ENCODE measurements at regions not wholly inside any gene's neighbourhood (a gene's known extent, or its start where the extent isn't known, plus 50 kb on each side); places are given as distances from the start of the nearest gene placed in this dataset.
"Not testable (repeated sequence)": the region's sequence is repeated elsewhere in the genome, so short reads cannot be mapped to it uniquely, and the experiment has no call there.

GRCh38 chr7:67918158-67918557 lies 921.5 kb downstream of the TYW1 start:
- DNase-seq: peak; percentile 14

GRCh38 chr7:67923286-67923685 lies 926.7 kb downstream of the TYW1 start:
- no peak for DNase-seq

DNA sequence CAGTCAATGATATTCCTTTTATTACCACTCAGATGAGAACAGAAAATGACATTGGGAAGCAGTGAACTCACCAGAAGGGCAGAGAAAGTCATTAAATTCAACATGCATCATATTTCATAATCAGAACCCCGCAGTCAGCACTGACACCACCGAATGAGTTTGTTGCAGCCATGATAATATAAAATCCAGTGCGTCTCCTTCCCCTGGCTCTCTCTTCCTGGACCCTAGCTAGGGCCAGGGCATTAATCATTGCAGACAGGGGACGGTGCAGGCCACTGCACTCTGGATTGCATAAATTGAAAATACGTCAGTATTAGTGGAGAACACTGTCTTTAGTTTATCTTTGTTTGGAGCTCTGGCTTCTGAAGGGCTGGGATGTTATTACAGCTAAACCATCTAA lies 931.5 kb downstream of the TYW1 start:
- no peak for DNase-seq

DNA sequence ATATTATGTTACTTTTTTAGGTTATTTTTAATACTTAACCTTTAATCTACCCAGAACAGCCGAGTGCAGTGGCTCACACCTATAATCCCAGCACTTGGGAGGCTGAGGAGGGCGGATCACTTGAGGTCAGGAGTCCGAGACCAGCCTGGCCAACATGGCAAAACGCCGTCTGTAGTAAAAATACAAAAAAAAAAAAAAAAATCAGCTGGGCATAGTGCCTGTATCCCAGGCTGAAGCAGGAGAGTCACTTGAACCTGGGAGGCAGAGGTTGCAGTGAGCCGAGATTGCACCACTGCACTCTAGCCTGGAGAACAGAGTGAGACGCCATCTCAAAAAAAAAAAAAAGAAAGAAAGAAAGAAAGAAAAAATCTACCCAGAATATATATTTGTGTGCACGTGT lies 939.8 kb downstream of the TYW1 start:
- DNase-seq: not testable (repeated sequence)

DNA sequence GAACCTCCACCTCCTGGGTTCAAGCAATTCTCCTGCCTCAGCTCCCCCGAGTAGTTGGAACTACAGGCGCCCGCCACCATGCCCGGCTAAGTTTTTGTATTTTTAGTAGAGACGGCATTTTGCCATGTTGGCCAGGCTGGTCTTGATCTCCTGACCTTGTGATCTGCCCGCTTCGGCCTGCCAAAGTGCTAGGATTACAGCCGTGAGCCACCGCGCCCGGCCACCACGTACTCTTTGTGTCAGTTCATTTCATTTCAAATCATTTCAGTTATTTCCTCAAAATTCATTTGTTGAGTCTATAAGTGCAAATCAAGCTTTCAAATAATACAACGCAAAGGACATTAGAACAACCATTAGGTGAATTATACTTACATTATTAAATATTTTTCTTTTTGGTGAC lies 943.8 kb downstream of the TYW1 start:
- no peak for DNase-seq

DNA sequence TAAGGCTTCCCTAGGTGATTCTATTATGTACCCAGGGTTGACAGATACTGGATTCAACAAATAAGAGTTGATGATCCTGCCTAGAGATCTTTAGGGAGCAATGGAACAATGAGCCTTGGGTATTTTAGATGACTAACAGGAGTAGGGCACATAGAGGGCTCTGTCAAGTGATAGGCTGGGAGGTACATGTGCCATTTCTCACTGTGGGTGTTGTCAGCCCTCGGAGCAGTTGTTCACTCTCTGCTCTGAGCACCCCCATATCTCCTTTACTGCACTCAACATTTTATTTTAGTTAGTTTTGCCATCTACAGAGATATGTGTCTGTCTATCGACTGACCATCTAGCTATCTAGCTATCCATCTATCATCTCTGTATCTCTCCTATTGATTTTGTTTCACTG lies 950.6 kb downstream of the TYW1 start:
- no peak for DNase-seq

GRCh38 chr7:67947646-67948045 lies 951.0 kb downstream of the TYW1 start:
- DNase-seq: no peak

GRCh38 chr7:67950321-67951083 lies 953.9 kb downstream of the TYW1 start:
- no peak for DNase-seq

GRCh38 chr7:67955061-67955460 lies 958.4 kb downstream of the TYW1 start:
- DNase-seq: no peak

GRCh38 chr7:67962863-67963262 lies 966.2 kb downstream of the TYW1 start:
- no peak for DNase-seq

- no peak for DNase-seq
Measured at GRCh38 chr7:67976490-67976889, 979.9 kb downstream of the TYW1 start.

DNA sequence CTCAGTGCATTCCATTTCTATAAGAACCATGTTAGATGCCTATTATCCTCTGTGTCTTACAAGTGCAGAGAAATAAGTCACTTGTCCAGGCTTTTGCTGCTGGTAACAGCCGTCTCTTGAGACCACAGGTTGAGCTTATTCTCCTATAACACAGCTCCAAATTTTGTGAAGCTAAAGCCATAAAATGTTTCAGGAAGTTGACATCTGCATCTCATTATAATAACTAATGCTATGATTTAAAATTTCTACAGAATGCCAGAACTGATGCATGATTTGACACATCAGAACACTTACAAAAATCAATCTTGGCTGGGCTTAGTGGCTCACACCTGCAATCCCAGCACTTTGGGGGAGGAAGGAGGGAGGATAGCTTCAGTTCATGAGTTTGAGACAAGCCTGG lies 986.9 kb downstream of the TYW1 start:
- no peak for DNase-seq

GRCh38 chr7:67984326-67984725 lies 987.7 kb downstream of the TYW1 start:
- no peak for DNase-seq

DNA sequence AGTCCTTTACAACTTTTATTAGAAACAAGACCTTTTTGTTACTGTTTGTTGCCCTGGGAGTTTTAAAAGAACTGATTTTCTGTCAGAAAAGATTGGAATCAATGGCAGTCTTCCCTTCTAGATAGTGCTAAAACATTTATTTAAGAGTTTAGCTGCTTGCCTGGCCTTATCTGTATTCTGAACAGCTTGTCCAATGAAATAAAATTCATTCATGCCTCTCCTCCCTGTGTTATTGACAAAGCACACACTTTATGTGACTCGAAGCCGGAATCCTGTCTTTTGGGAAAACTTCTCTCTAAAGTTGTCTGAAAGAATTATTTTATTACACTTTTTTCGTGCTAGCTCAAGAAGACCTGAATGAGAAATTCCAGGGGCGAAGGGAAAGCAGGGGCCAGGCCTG lies 992.5 kb downstream of the TYW1 start:
- DNase-seq: no peak

- no peak for DNase-seq
Measured at GRCh38 chr7:67990003-67990402, 993.4 kb downstream of the TYW1 start.

DNA sequence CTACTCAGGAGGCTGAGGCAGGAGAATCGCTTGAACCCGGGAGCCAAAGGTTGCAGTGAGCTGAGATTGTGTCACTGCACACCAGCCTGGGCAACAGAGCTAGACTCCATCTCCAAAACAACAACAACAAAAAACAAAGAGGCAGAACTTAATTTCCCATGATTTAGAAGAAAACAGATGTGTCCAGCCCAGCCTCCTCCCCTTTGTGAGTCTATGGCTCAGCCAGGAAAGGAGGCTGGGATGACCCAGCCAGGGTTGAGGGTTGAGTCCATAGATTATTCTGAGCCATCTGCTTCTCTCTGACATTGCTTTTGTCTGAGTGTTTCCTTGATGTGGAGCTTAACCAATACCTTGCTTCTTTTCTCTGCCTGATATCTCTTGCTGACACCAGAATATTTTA lies 994.1 kb downstream of the TYW1 start:
- DNase-seq: no peak

DNA sequence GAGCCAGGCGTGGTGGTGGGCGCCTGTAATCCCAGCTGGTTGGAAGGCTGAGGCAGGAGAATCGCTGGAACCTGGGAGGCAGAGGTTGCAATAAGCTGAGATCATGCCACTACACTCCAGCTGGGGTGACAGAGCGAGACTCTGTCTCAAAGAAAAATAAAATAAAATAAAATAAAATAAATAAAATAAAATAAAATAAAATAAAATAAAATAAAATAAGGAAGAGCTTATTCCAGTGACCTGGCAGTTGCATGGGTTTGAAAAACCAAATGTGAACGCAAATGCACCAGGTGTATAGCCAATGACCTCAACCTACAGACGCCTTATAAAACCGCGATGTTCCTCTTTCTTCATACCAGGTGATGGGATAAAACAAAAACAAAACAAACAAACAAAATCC lies 995.7 kb downstream of the TYW1 start:
- DNase-seq: no peak

DNA sequence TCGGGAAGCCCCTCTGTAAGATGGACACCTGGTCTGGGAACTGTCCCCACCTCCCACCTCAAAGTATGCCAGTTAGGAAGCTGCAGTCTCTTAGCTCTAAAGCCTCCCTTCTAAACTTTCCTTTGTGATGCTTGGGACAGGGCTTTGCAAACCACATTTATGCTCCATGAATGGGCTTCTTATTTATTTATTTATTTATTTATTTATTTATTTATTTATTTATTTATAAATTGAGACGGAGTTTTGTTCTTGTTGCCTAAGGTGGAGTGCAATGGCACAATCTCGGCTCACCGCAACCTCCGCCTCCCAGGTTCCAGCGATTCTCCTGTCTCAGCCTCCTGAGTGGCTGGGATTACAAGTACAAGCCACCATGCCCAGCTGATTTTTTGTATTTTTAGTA lies 1009.4 kb downstream of the TYW1 start:
- DNase-seq: no peak

- no peak for DNase-seq
Measured at GRCh38 chr7:68006619-68007018, 1010.0 kb downstream of the TYW1 start.

GRCh38 chr7:68009716-68010115 lies 1013.1 kb downstream of the TYW1 start:
- no peak for DNase-seq

- no peak for DNase-seq
Measured at GRCh38 chr7:68014031-68014736, 1017.6 kb downstream of the TYW1 start.

GRCh38 chr7:68015122-68015977 lies 1018.7 kb downstream of the TYW1 start:
- no peak for DNase-seq

GRCh38 chr7:68015978-68016532 lies 1019.4 kb downstream of the TYW1 start:
- no peak for DNase-seq

All from NK-92 treated with Interleukin-12 subunit alpha and Interleukin-12 subunit beta, amount 100 ng/mL, for 24 hours (cell line).